ENCODE measurements at regions not wholly inside any gene's neighbourhood (a gene's known extent, or its start where the extent isn't known, plus 50 kb on each side); places are given as distances from the start of the nearest gene placed in this dataset.
"Not testable (repeated sequence)": the region's sequence is repeated elsewhere in the genome, so short reads cannot be mapped to it uniquely, and the experiment has no call there.

DNA sequence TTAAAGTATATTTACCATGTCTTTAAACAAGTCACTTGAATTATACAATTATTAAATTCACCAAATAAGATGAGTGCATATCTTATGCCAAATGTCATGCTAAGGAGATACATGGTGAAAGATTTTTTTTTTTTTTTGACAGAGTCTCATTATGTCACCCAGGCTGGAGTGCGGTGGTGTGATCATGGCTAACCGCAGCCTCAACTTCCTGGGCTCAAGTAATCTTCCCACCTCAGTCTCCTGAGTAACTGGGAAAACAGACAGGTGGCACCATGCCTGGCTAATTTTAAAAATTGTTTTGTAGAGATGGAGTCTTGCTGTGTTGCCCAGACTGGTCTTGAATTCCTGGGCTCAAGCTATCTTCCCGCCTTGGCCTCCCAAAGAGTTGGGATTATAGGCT is 149.0 kb upstream of the GOT2 start:
- no peak for FAIRE-seq

DNA sequence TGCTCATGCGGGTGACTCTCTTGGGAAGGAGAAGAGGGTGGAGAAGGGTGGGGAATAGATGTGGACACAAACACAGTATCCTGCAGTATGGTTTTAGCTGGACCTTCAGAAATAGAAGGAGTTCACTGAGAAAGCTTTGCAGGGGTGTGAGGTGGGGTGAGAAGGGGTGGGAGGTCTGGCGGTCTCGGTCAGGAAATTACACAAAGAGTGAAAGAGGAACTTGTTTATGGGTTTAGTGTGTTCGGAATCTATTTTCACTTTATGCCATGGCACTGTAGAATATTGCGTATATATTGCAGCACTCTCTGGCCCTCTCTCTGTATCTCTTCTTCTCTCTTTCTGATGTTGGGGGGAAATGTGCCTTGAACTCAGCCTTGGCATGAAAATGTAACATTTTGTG is 148.2 kb upstream of the GOT2 start:
- FAIRE-seq: no peak

- FAIRE-seq: not testable (repeated sequence)
These were observed 144.5 kb upstream of the GOT2 start for GRCh38 chr16:58878641-58879040.

GRCh38 chr16:58866935-58867334 is 132.8 kb upstream of the GOT2 start:
- no peak for FAIRE-seq

DNA sequence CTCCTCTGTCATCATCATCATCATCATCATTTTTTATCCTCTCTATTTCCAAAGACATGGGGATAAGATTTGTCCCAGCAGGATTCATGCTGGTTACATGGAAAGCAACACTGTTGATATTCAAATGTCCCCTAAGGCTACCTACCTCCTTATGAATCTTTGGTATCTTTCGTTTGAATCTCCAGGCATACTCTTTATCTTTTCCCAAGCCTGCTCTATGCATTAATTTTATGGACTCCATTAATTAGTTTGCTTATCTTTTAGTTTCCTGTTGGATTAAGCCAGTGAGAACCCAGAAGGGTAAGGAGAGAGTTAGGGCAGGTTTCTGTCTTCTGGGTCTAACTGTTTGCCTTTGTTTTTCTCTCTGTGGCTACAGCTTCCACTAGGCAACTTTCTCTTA is 129.6 kb upstream of the GOT2 start:
- no peak for FAIRE-seq

- FAIRE-seq: no peak
These were observed 128.9 kb upstream of the GOT2 start for GRCh38 chr16:58863042-58863441.

GRCh38 chr16:58862334-58863021 is 128.4 kb upstream of the GOT2 start:
- FAIRE-seq: no peak

DNA sequence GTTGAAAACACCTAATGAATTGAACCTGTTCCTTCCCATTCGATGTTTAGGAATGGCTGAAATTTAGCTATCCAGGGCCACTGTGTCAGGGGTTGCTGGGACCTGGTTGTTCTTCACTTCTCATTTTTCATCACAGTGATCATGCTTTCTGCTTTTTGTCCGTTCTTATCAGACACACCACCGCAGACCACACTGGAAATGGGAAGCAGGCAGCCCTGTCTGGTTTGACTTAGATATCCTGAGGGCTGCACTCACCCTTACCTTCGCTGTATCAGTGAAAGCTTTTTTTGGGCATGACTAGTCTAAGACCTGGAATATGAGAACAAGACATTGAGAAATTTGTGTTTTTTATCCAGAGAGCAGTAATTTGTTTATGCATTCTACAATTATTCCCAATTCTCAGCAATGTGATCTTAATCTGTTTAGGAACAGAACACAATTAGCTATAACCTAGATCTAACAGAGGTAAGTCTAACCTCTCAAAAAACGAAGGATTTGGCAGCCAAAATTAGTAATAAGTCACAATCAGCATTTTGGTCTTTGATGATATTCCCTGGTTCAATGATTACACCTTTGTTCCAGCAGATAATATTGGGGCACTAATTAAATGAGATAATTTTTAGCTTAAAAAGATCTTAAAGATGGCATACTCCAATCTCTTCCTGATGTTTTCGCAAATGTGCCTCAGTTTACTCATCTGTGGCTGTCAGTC is 126.0 kb upstream of the GOT2 start:
- no peak for FAIRE-seq

- FAIRE-seq: not testable (repeated sequence)
These were observed 124.5 kb upstream of the GOT2 start for GRCh38 chr16:58858577-58858976.

DNA sequence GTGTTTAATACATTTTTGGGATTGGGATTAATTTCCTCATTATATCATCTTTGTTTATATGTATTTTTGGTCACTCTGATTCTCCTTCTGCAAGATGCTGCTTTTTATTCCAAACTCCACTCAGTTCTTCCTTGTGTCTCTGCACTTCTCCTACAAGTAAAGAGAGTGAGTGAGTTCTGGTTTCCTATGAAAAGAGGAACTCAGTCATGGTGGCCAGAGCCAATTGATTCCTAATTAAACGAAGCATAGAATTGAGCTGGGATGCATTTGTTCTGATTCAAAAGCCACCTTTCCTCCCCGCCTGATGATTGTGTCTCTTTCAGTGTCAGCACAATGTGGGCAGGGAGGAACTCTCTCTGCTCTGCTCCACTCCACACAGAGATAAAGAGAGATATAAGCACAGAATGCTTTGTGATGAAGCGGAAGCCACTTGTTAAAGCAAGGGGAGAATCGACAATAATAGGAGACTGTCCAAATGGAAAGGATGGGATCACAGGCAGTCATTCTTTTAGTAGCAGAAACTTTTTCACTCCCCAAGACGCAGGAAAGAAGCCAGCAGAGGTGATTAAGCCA is 121.3 kb upstream of the GOT2 start:
- no peak for FAIRE-seq

- FAIRE-seq: no peak
These were observed 120.0 kb upstream of the GOT2 start for GRCh38 chr16:58853854-58854791.

GRCh38 chr16:58850678-58851020 is 116.5 kb upstream of the GOT2 start:
- no peak for FAIRE-seq

DNA sequence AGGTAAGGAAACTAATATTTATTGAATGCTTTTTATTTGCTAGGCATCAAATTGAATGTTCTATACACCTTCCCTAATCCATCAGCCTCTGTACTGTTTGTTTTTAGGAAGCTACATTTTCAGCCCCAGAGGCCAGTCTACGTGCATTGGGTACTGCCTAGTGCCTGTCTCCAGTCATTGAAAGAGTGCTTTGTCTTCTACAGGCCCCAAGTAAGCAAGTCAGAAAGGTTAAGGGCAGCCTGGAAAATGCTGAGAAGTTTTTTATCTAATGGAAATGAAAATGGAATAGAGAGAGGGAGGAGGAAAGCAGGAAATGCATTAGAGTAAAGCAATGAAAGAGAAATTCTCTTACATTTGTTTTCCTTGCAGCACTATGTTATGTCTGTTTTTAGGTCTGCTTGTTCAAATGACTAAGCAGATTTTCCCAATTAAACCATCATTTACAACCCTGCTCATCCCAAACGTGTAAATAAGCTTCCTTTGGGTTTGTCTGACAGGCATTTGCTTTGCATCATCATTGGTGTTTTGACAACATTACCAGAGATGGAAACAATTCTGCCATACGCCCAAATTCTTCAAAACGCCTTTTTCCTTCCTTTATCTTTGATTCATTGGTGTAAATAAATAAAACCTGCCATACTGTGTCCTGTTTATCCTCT is 116.0 kb upstream of the GOT2 start:
- FAIRE-seq: no peak

GRCh38 chr16:58848662-58849002 is 114.5 kb upstream of the GOT2 start:
- FAIRE-seq: no peak

- FAIRE-seq: no peak
These were observed 114.0 kb upstream of the GOT2 start for GRCh38 chr16:58847902-58848661.

GRCh38 chr16:58846226-58846625 is 112.1 kb upstream of the GOT2 start:
- FAIRE-seq: not testable (repeated sequence)

- FAIRE-seq: no peak
These were observed 109.6 kb upstream of the GOT2 start for GRCh38 chr16:58843675-58844074.

DNA sequence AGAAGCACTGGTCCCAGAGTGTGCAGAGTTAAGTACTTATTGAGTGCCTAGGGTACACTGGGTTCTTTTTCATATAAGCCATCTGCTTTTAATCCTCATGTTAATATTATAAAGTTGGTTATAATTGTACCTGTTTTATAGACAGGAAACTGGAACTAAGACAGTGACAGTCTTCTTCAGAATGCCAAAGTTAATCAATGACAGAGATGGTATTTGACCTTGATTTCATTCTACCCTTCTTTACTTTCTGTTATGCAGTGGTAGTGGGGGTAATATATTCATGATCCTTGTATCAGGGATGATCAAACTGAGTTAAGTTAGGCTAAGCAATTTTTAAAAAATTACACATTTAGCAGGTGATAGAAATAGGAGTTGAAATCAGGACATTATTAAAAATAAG is 108.6 kb upstream of the GOT2 start:
- FAIRE-seq: no peak

DNA sequence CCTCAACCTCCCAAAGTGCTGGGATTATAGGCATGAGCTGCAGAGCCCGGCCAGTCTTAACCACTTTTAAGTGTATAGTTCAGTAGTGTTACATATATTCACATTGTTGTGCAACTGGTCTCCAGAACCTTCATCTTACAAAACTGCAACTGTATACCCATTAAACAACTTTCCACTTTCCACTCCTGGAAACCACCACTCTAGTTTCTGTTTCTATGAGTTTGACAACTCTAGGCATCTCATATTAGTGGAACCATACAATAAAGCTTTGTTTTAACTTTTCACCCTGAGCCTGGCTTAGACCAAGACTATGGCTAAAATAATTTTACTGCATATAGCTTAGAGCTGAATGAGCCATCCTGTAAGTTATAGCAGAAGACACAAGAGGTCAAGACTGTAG is 108.0 kb upstream of the GOT2 start:
- FAIRE-seq: no peak

DNA sequence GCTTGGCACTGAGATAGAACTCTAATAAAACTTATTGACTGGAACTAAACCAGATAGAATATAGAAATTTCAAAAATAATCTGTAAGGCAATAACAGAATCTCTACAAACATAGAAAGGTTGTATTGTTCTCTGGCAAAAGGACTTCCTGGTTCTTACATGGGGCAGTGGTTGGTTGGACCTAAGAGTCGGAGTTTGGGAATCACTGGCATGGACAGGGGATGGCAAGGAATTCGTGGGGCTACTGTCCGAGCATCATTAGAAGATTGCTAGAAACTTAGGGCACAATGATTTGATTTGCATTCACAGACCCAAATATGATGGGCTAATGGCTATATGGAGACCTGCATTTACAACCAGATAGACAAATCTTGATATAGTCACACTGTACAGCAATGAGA is 103.8 kb upstream of the GOT2 start:
- FAIRE-seq: no peak

DNA sequence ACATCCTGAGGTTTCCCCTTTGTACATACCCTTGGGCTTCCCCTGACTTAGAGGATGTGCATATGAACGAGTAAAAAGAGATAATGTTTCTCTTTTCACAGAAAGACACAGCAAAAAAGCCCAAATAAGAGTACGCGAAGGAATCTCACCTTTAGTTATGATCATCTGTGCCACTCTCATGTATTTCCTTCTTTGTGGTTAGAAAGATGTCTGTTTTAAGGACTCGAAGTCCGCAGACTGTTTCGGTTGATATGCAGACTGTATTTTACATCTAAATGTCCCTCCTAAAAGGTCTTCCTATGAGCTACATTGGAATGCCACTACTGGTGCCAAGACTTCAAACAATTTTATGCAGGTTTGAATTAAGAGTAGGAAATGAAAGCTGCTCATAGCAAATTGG is 102.3 kb upstream of the GOT2 start:
- no peak for FAIRE-seq

- no peak for FAIRE-seq
These were observed 98.3 kb upstream of the GOT2 start for GRCh38 chr16:58832386-58832895.
